Activated CD4-positive, alpha-beta T cell treated with anti-CD3 and anti-CD28 coated beads, Interleukin-2, Interleukin-6, amounts not matched to agents 100 ng/mL and 50 ng/mL, durations not matched to agents 16 hours and 8 hours (primary cell): ENCODE measurements at regions not wholly inside any gene's neighbourhood (a gene's known extent, or its start where the extent isn't known, plus 50 kb on each side); places are given as distances from the start of the nearest gene placed in this dataset.

ENCODE experiments used
- DNase-seq: peaks from one replicate; pipeline ENCODE4 v3.0.0-alpha.2; 2020

DNA sequence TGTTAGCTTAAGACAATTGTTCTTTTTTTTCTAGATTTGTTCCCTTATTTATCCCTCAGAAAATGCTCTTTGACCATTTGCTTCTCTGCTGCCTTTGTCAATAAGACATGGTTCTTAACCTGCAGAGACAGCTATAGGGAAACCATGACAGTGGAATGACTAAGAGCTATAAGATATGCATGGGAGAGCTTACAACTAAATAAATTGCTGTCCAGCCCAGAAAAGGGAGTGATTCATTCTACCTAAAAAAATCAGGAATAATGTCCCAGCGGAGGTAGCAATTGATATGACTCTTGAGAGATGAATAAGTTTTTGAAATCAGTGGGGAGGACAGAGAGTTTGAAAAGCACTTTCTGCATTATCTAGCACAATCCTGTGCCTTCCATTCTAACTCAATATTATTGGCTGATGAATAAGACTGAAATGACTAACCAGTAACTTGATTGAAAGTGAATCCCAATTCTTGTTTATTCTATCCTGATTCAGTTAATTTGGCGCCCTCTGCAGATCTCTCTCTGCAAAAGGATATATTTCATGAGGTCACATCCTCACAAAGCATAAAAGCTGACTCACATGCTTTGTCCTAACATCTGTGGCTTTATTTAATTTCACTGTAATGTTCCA lies 680.5 kb upstream of the API5 start:
- peak; percentile 1 for DNase-seq

GRCh38 chr11:42646959-42647358 lies 664.8 kb upstream of the API5 start:
- DNase-seq = no peak

- no peak for DNase-seq
Observed at GRCh38 chr11:42647993-42648392, 663.8 kb upstream of the API5 start.

GRCh38 chr11:42651621-42652020 lies 660.2 kb upstream of the API5 start:
- no peak for DNase-seq

DNA sequence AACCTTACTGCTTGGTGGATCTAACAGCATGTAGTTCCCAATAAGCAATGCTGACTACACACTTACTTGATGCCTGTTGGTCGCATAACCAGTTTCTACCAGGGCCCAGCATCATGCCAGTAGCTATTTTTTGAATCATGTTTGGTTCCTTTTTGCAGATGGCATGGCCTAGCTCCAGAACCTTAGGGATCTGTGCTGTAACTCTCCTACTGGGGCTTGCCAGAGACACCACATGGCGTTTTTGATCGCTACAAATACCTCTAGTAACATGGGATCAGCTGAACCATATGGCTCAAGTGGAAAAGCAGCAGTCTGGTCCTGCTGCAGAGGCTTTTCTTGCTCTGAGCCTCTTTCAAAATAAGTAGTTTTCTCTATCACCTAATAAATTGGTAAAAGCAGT lies 654.6 kb upstream of the API5 start:
- no peak for DNase-seq

- DNase-seq = no peak
Observed at GRCh38 chr11:42661942-42662341, 649.9 kb upstream of the API5 start.

DNA sequence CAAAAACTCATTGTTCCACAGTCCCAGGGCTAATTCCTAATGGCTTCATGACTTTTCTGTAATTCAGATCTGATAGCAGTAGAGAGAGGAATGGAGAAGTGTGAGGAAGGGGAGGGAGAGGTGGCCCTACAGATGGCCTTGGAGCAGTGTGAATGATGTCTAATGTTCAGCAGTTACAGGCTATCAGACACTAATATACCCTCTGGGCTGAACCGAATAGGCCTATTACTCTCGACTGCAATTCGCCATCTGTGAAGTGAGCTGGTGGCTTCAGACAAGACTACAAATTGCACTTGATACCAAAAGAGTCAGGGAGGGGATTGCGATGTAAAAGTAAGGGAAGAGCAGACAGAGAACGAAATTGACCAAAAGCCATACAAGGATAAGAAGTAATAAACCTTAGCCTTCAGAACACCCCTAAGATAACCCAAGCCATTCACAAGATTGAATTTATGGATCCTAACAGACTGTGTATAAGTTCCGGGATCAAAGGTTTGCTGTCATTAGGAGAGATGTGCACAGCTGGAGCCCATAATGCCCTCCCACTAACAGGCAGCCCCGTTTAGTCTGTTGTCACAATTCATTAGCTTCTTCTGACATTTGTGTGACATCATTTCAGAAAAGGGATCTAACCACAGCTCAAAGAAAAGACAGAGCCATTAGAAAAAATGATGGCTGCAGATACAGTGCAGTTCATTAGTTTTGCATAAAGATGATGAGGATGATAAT lies 642.4 kb upstream of the API5 start:
- no peak for DNase-seq

DNA sequence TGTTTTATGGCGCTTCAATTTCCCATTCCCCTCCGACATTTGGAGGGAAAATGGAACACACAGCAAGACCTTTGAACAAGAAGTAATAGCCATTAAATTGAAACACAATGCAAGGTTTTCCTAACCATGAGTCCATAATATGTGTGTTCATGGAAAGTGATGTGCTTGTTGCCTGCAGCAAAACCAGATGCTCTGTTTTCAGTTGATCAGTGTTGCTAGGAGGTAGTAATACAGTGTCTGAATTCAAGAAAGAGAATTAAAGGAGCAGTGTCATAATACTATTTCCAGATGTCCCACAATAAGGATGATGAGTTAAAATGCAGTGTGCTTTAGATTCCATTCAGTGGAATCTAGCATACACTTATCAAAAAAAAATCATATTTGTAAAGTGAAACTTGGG lies 637.4 kb upstream of the API5 start:
- no peak for DNase-seq

DNA sequence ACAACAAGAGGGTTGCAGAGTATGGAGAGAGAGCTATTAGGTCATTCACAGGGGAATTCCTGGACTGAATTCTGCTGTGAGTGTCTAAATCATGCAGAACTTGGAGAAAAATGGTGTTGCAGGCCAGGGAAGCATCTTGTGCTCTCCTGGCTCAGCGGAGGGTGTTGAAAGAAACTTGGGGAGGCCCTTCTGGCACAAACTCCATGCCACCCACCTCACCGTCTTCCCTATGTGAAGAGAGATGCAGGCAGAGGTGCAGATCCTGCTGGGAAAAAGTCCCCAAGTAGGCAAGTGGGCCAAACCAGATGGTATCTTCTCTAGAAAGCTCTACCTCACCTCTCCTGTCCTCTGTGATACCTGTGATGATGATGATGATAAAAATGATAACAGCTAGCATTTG lies 604.3 kb upstream of the API5 start:
- no peak for DNase-seq

DNA sequence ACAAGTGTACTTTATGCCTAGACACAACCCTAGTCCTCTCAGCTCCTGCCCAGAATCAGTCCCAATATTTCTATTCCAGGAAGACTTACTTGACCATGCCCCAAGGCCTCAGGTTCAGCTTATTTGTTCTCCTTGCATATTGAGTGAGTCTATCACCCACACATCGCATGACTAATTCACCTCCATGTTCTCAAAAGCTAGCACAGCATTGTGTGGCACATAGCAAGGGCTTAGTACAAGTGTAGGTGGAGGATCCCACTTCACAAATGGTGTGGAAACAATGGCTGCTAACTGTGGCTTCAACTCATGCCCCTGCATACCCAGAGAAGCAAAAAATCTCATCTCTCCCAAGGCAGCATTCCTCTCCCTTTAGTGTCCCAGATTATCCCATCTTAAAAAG lies 602.6 kb upstream of the API5 start:
- no peak for DNase-seq

GRCh38 chr11:42713279-42713678 lies 598.5 kb upstream of the API5 start:
- no peak for DNase-seq

DNA sequence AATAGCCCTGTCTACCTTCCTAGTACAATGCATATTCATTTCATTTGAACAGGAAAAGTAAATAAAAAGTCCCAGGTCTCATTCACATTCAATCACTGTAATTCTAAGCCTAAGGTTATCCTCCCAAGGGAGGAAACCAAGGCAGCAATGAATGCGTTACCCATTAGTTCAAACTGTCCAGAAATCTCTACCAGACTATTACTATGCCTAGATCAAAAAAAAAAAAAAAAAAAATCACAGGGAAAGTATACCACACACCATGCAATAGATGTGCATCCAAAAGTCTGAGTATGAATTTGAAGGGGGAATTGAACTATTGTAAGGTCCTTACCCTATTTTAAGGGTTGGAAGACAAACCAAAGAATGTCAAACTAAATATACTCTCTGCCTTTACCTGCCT lies 598.0 kb upstream of the API5 start:
- no peak for DNase-seq

- DNase-seq = no peak
Observed at GRCh38 chr11:42720716-42721563, 590.9 kb upstream of the API5 start.

GRCh38 chr11:42727879-42728278 lies 583.9 kb upstream of the API5 start:
- no peak for DNase-seq

- no peak for DNase-seq
Observed at GRCh38 chr11:42762348-42762747, 549.4 kb upstream of the API5 start.

DNA sequence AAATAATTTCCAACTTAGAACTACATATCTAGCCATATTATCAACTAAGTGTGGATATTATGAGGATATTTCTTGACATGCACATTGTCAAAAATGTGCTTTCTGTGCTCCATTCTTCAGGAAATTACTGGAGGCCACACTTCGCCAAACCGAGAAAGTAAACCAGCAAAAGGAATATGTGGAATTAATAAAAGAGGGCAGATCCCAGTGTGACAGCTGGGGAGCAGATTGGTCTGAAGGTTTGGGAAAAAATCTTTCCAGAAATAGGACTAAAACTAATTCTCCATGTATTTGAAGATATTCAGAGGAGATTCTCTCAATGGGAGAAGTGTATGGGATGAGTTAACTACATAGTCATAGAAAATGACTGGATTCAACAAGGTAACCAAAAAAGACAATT lies 546.9 kb upstream of the API5 start:
- DNase-seq = no peak

DNA sequence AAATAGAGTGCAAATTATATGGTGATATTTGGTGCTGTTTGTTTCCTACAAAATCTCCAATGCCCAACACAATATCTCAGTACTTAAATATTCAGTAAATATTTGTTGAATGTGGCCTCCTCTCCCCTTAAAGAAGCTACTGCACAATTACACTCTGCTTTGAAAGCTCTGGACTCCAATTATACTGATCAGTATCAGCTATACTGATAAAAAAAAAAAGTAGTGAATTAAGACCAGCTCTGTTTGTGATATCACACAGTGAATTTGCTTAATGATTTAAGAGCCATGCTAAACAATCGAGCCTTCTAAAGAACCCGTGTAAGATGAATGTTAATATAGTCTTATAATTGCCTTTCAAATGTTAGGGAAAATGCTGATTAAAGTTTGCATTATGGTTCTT lies 543.2 kb upstream of the API5 start:
- no peak for DNase-seq

- DNase-seq = peak; percentile 4
Observed at GRCh38 chr11:42770444-42771065, 541.2 kb upstream of the API5 start.

GRCh38 chr11:42772886-42773285 lies 538.9 kb upstream of the API5 start:
- DNase-seq = no peak

DNA sequence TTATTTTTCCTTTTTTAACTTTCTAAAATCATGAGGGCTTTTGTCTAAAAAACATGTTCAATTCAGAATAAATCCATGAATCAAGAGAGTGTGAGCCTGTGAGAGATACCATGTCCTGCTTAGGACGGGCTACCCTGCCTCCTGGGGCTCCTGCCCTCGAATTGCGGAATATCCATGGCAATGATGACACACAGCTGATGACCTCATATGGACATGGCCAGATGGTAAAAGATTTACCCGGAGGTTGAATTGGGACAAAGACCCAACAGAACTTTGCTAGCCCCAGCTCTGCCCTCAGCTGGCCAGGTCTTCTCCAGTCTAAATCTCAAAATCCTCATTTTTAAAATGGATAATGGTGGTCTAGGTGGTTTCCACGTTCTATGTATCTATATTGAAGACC lies 538.1 kb upstream of the API5 start:
- DNase-seq = no peak

- no peak for DNase-seq
Observed at GRCh38 chr11:42774567-42774966, 537.2 kb upstream of the API5 start.

GRCh38 chr11:42777776-42778175 lies 534.0 kb upstream of the API5 start:
- no peak for DNase-seq

DNA sequence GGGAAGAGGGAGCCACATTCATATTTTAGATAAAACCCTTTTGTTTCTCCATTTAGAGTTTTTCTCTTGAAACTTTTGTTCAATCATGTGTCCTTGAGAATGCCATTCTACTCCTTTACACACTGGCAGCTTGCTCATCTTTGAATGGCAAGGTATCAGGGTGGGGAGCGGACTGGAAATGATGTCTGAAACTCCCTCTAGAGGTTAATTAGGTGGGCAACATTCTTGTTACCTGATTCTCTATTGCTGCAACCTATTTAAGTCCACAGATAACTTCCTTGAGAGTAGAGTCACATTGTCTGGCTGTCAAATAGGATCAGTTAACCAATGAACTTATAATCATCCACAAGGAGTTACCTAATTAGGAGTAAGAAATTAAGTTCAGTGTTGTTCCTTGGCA lies 533.6 kb upstream of the API5 start:
- no peak for DNase-seq

- no peak for DNase-seq
Observed at GRCh38 chr11:42779555-42779954, 532.2 kb upstream of the API5 start.
